D341Med (cell line): ENCODE measurements at regions not wholly inside any gene's neighbourhood (a gene's known extent, or its start where the extent isn't known, plus 50 kb on each side); places are given as distances from the start of the nearest gene placed in this dataset.
"Not testable (repeated sequence)": the region's sequence is repeated elsewhere in the genome, so short reads cannot be mapped to it uniquely, and the experiment has no call there.

ENCODE experiments used
- DNase-seq: peaks from one replicate; pipeline ENCODE4 v3.0.0; 2012; ENCODE audit warnings: low spot score

- no peak for DNase-seq
Measured at GRCh38 chr6:84929212-84929611, 164.8 kb upstream of the TBX18 start.

DNA sequence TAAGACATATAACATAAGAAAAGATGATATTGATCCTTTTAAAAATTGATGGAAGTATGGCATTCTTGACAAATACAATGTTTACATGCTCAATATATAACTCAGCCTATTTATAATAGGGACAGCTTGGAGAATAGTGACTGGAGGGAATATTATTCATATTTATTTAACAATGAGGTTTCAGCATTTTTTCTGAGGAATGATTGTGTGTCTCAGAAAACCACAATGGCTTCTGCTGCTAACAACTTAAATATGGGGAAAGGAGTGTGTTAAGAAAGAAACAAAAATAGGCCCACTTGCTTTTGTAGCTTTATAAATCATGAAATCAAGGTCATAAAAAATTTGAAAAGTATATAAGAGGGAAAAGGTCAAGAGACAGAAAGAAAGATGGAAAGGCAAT, 163.2 kb upstream of the TBX18 start:
- DNase-seq: no peak

GRCh38 chr6:84926189-84927155, 162.1 kb upstream of the TBX18 start:
- no peak for DNase-seq

GRCh38 chr6:84921891-84922290, 157.5 kb upstream of the TBX18 start:
- DNase-seq: no peak

GRCh38 chr6:84920021-84920420, 155.6 kb upstream of the TBX18 start:
- no peak for DNase-seq

DNA sequence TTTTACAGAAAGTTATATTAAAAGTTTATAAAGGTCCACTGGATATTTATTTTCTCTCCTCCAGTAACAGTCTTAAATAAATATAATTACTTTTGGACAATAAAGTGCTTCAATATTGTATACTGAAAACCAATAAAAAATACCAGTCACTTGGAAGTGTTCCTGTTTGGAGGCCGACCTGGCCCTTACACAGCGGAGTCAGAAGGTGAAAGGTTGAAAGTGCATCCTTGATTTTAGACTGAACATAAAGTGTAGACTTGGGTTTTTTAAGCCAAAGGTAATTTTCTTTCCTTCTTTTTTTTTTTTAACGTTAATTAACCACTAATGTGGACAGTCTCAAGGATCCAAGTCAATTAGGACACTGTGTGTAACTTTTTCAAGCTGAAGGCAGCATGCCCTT, 152.3 kb upstream of the TBX18 start:
- no peak for DNase-seq

DNA sequence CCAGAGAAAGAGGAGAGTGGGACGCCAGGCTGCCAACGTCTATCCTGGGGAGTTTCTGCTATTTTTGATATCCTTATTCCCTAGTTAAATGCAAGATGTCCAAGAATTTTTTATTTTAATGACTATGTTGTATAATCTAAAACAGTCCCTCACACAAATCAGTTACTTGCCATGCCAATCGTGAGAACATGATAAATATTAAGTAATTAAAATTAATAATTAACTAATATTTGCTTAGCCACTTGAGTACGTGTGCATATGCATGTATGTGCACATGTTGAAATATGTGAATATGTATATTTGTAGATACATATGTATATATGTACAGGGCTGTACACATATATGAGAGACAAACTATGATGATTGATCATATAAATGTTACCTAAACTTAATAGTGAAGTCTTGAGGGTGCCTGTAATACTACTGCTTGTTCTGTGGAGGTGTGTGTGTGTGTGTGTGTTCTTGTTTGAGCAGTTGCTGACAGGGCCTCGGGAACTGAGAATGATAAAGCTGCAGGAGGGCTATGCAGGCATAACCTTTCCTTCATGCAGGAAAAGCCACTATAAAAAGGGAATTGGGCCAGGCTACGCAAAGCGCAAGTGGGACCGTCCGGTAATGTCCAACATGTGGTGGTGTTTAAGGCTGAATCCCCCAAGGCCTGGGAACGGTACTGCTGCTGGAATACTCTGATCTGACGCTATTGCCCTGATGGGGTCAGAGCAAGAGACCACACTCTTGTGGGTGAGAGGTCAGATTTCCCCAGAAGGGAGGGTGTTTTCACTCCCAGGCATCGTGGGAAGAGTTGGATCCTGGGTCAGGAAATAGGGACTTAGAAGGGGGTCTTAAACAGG, 148.3 kb upstream of the TBX18 start:
- DNase-seq: no peak

- no peak for DNase-seq
Measured at GRCh38 chr6:84910906-84911607, 146.7 kb upstream of the TBX18 start.

DNA sequence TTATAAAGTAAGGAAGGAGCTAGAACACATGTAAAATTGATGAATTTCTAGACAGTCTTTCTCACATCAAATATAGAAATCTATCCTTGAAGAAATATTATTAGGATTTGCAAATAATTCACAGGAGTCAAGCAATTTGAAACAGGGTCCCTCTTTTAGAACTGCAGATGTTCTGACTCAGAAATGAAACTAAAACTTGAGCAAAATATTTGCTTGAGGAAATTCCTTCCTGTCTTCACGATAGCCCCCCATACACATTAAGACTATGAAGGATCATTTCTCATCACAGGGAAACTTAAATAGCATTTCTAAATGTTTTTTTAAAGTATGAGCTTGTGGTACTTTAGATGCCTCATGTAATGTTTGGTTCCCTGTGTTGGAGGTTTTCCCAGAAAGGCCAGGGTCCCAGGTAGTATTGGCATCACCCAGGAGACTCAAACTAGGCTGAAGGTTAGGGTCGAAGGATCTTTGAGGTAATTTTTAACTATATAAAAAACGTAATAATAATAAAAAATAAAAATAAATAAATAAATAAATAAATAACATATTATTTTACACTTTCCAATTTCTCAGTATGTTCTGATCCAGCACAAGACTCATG, 144.0 kb upstream of the TBX18 start:
- DNase-seq: no peak

- no peak for DNase-seq
Measured at GRCh38 chr6:84906514-84906913, 142.1 kb upstream of the TBX18 start.

DNA sequence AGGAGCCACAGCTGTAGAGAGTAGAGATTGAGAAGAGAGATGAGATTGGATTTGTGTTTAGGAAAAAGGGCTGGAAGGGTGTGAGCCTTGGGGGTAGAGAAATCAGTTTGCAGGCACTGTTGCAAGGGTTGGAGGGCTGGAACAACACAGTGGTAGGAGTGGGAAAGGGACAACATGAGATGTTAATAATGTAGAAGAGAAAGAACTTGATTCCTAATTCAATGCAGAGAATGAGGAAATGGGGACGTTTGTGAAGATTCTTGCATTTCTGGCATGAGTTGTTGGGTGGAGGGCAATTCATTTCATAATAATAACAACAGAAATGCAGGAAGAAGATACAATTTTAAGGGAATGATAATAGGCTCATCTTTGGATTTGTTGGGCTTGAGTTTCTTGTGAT, 141.4 kb upstream of the TBX18 start:
- DNase-seq: no peak

DNA sequence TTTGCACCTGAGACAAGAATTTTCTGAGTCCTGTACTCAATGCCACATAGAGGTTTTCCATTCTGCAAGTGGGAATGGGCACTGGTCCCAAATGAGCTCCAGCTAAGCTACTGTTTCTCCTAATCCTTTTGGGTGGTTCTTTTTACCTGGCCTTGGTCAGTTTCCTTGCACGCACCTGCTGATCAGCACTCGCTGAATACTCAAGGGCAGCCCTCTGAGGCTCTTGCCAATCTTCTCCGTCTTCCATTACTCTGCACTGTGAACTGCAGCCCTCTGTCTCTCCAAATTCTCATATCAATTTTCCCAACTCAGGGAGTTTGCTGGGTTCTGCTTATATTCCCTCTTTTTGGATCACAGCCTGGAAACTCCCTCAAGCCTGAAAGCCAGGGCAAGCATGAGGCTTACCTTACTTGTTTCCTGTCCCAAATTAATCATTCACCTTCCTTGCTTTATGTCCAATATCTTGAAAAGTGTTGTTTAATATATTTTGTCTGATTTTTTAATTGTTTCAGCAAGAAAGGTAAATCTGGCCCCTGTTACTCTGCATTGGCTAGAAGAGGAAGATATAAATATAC, 138.0 kb upstream of the TBX18 start:
- DNase-seq: no peak

- no peak for DNase-seq
Measured at GRCh38 chr6:84897988-84898594, 133.7 kb upstream of the TBX18 start.

DNA sequence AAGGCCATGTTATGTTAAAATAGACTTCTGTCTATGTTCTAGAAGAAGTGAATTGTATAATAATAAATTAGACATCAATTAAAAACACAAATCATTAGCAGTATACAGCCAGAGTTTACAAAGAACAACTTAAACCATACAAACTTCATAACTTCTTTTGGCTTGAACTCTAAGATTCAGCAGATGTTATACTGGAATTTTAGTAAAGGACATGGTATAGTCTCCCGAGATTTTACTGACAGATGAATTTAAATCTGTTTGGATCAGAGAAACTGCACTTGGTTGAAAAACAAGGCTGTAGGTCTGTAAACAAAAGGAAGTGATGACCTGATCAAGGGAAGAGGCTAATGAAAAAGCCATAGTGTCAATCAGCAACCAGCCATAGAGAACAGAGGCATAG, 132.6 kb upstream of the TBX18 start:
- DNase-seq: no peak

DNA sequence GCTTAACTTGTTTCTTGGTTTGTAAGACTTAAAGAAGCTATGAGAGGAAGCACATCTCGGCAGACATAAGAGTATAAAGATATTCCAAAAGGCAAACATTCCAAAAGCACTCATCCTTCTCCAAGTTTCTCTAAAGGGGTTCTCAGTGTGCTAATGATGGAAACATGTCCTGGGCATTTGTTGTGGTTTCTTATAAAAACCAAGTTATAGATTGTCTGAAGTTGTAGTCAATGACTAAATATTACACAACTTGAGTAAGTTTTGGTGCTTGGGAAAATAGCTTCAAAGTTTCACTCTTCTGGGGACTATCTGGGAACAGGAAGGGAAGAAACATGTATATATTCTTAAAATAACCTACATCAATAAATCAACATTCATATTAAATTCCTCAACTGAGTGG, 128.3 kb upstream of the TBX18 start:
- no peak for DNase-seq

DNA sequence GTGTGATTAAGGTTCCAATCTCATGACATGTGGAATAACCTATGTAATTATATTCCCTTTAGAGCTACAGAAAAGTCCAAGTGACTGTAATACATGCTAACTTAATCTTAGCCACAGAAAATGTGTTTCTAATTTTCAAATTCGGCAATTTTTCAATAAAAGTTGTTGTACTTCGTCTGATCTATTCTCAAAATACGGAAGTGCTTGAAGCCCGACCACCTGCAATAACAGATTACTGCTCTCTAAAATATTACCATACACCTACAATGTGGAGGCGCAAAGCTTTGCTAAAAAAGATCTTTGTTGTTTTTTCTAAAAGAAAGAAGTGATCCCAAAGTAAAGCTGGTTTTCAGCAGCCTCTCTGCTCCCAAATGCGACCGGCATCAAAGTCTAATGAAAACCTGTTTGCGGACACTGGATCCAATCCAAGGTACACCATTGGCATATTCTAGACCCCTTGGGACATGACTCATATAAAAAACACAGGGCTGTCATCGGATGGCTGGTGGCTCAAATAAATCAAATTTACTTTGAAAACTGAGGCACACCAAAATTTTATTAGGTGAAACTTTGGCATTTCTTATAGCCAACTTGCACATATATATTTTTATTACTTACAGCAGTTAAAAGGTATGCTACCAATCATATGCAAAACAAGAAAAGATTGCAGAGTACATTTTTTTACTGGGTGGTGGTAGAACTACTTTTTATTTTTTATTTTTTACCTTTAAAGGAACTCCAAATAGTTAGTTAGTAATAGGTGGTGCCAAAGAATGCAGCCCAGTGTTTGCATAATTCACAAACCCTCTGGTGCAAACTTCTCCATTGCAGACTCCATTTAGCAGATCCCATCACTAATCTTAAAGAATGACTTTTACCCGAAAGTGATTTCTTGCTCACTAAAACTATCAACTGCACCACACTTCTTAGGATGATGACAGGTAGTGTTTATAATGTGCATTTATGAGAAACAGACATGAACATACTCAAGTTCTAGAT, 118.7 kb upstream of the TBX18 start:
- DNase-seq: no peak

DNA sequence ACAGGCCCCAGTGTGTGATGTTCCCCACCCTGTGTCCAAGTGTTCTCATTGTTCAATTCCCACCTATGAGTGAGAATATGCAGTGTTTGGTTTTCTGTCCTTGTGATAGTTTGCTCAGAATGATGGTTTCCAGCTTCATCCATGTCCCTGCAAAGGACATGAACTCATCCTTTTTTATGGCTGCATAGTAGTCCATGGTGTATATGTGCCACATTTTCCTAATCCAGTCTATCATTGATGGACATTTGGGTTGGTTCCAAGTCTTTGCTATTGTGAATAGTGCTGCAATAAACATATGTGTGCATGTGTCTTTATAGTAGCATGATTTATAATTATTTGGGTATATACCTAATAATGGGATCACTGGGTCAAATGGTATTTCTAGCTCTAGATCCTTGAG, 115.0 kb upstream of the TBX18 start:
- not testable (repeated sequence) for DNase-seq

DNA sequence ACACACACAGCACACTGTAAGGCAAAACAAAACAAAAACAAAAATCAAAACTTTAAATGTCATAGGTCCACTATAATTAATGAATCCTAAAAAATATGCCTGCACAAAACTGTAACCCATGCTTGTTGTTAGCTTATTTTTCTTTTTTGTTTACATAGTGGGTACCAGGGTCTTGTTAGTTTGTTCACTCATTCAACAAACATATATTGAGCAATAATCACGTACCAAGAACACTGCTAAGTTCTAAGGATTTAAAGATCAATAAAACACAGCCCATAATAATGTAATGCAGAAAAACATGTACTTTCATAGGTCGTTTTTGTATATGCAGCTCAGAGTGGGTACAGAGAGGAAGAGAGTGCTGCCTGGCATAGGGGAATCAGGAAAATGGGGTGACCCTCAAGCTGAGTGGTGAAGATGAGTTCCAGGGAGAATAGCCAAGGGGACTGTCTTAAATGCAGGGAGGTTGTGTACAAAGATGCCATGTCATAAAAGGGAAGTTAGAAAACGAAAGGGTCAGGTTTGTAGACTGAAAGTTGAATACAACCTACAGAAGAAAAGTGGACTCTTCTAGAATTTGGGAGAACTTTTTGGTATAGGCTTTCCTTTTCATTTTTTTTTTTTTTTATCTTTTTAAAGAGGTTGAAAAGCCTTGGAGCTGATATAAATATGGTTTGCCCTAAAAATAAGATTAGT, 113.3 kb upstream of the TBX18 start:
- DNase-seq: no peak
